Activated CD4-positive, alpha-beta T cell treated with anti-CD3 and anti-CD28 coated beads for 36 hours (primary cell): ENCODE measurements at regions not wholly inside any gene's neighbourhood (a gene's known extent, or its start where the extent isn't known, plus 50 kb on each side); places are given as distances from the start of the nearest gene placed in this dataset.

ENCODE experiments used
- ATAC-seq: fragments of 200-7000 bp; cut with Tn5 transposase; one replicate; pipeline ENCODE4 v1.10.0; 2021; ENCODE audit warnings: mild to moderate bottlenecking, moderate library complexity
- CTCF ChIA-PET: fragments of 350-600 bp; sonication (Branson Sonifier 250); formaldehyde crosslinking; loops from one replicate; lab custom pipeline; 2021; ENCODE audit warnings: antibody characterized with exemption; lab: Charles Lee
- POLR2A ChIA-PET: fragments of 350-600 bp; sonication (Branson Sonifier 250); formaldehyde crosslinking; loops from one replicate; lab custom pipeline; 2021; ENCODE audit warnings: antibody characterized with exemption, inconsistent platforms; lab: Charles Lee
- DNase-seq: peaks from one replicate; pipeline ENCODE4 v3.0.0-alpha.2; 2020
- H3K27ac Mint-ChIP-seq: one replicate; pipeline ENCODE4 v1.8.0; 2021; ENCODE audit warnings: mixed read lengths
- H3K27me3 Mint-ChIP-seq: one replicate; pipeline ENCODE4 v1.8.0; 2021; ENCODE audit warnings: mixed read lengths
- H3K36me3 Mint-ChIP-seq: one replicate; pipeline ENCODE4 v1.8.0; 2021; ENCODE audit warnings: low read depth, mixed read lengths
- H3K4me1 Mint-ChIP-seq: one replicate; pipeline ENCODE4 v1.8.0; 2021; ENCODE audit warnings: mixed read lengths
- H3K4me3 Mint-ChIP-seq: one replicate; pipeline ENCODE4 v1.8.0; 2021; ENCODE audit warnings: mild to moderate bottlenecking, moderate library complexity, mixed read lengths
- H3K9me3 Mint-ChIP-seq: one replicate; pipeline ENCODE4 v1.8.0; 2021; ENCODE audit warnings: low read depth, mixed read lengths
- intact Hi-C, 2 experiments: fragments of 100-400 bp; cut with DNase I in 1 of 2; cut with micrococcal nuclease in 1 of 2; formaldehyde crosslinking; loops; one replicate each; pipeline versions ENCODE4 v1.14.2 to v1.15.1; 2022 to 2024; cut with DNase I, micrococcal nuclease

DNA sequence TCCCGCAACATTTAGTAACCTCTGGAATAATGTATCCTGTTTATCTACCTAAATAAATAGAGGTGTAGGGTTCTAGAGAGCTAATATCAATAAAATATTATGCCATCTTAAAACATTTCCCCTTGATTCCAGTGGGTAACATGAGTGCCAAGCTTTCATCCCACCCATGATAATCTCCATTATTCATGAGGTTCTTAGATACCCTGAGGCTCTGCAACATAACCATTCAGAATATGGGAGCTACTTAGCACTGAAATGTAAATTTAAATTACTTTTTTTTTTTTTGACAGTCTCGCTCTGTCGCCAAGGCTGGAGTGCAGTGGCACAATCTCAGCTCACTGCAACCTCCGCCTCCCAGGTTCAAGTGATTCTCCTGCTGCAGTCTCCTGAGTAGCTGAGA lies 832.7 kb downstream of the BRINP3 start:
- peaks cover 9% of the 10 kb centered on the region for H3K9me3 Mint-ChIP-seq
- no peaks in the 10 kb centered on the region for H3K4me1 Mint-ChIP-seq
- H3K27ac Mint-ChIP-seq: no peak overlapping the region
- intact Hi-C loops: no loop called here
- POLR2A ChIA-PET: no interaction called here
- H3K36me3 Mint-ChIP-seq: no peaks in the 10 kb centered on the region
- no peak overlapping the region for H3K4me3 Mint-ChIP-seq
- ATAC-seq (no peak), DNase-seq (no peak)
- no peaks in the 10 kb centered on the region for H3K27me3 Mint-ChIP-seq
- CTCF ChIA-PET: no interaction called here

DNA sequence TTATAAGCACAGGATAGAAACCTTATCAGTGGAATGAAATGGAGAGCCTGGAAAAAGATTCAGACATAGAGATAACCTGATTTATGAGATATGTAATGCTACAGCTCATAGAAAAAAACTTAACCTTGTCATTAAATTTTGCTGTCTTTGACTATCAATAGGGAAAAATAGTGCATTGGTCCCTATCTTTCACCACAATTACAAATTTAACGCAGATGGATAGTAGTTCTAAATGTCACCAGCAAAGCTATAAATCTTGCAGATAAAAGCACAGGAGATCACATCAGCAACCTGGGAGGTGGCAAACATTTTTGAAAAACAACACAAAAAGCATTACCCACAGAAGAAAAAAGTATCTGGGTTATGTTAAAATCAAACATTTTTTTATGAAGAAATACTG lies 831.6 kb downstream of the BRINP3 start:
- H3K27ac Mint-ChIP-seq: no peak overlapping the region
- intact Hi-C loops: no loop called here
- CTCF ChIA-PET: no interaction called here
- POLR2A ChIA-PET: no interaction called here
- H3K36me3 Mint-ChIP-seq: no peaks in the 10 kb centered on the region
- no peak overlapping the region for H3K4me3 Mint-ChIP-seq
- H3K27me3 Mint-ChIP-seq: no peaks in the 10 kb centered on the region
- H3K4me1 Mint-ChIP-seq: no peaks in the 10 kb centered on the region
- peaks cover 9% of the 10 kb centered on the region for H3K9me3 Mint-ChIP-seq
- DNase-seq: no peak
- ATAC-seq: no peak

DNA sequence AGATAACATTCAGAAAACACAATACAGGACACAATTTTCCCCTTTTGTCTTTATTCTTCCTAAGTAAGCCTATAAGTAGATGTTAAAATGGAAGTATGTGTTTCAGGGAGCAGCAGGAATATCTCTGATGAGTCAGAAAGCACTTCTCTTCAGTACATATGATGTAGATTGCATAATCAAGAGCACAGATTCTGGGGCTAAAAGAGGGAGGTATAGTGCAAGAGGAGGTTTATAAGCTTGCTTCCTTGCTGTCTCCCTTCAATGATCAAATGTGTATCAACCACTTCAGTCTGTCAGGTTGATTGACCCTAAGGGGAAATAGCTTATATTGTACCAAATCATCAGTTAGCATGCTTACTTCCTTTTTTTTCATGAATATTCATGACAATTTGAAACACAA lies 822.8 kb downstream of the BRINP3 start:
- Mint-ChIP-seq H3K27me3 (no peaks in the 10 kb centered on the region), H3K9me3 (peaks cover 4% of the 10 kb centered on the region), H3K27ac (no peak overlapping the region), H3K4me1 (no peaks in the 10 kb centered on the region), H3K36me3 (no peaks in the 10 kb centered on the region), H3K4me3 (no peak overlapping the region)
- ATAC-seq: no peak
- POLR2A ChIA-PET: no interaction called here
- no peak for DNase-seq
- intact Hi-C loops: no loop called here
- CTCF ChIA-PET: no interaction called here

DNA sequence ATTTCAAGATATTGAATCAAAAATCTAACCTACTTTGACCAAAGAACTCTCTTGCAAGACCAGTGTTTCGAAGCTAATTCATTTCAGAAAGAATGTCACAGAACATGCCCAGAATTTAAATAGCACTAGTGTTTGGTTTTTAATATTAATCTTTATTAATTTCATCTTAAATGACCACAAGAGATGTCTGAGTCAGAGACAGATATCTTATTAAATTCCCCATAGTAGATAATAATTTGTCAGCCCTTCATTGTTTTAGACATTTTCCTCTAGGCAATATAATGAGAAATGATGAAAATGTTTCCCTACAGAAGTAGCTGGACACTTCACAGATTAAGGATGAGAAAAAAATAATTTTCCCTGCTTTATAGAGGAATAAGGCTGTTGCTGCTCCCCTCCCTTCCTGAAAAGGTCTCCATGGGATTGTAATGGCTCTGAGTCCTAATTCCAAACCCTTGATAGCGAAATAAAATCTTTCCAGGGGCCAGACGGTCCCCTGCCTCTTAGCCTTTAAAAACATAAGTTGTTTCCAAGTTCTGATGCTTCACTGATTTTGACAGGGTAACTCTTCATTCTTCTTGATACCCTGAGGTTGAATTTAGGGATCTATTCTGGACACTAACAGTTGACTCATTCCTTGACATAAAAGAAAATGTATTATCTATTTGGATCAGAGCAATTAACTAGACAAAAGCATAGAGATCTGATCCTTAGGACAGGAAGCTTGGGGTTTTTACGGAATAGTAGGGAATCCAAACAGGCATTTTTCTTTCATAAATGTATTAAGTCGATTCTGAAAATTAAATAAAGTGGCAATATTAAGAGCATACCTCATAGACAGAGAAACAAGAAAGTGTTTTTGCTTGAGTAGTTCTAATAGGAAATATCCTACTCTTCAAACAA lies 820.8 kb downstream of the BRINP3 start:
- Mint-ChIP-seq H3K4me3 (no peak overlapping the region), H3K9me3 (peaks cover 4% of the 10 kb centered on the region), H3K4me1 (no peaks in the 10 kb centered on the region), H3K27me3 (no peaks in the 10 kb centered on the region), H3K27ac (no peak overlapping the region), H3K36me3 (no peaks in the 10 kb centered on the region)
- ATAC-seq: no peak
- POLR2A ChIA-PET: no interaction called here
- no peak for DNase-seq
- CTCF ChIA-PET: no interaction called here
- intact Hi-C loops: no loop called here

DNA sequence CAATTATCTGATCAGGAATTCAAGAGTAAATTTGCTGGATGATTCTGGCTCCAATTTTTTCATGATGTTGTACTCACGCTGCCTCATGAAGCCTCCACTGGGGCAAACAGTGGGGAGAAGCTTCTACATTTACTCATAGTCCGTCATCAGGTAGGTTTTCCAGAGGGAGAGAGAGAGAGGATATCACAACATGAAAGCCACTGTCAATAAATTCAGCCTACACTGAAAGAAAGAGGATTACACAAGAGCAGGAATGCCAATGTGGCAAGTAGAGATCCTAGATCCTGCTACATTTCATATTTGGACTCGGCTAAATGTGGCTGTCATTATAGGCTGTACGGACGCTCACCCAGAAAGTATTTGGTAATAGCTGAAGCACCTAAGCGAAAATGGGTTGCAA lies 819.9 kb downstream of the BRINP3 start:
- Mint-ChIP-seq H3K27ac (no peak overlapping the region), H3K4me3 (no peak overlapping the region), H3K27me3 (no peaks in the 10 kb centered on the region), H3K9me3 (peaks cover 6% of the 10 kb centered on the region), H3K4me1 (no peaks in the 10 kb centered on the region), H3K36me3 (no peaks in the 10 kb centered on the region)
- ATAC-seq (no peak), DNase-seq (no peak)
- CTCF ChIA-PET: no interaction called here
- POLR2A ChIA-PET: no interaction called here
- intact Hi-C loops: no loop called here

DNA sequence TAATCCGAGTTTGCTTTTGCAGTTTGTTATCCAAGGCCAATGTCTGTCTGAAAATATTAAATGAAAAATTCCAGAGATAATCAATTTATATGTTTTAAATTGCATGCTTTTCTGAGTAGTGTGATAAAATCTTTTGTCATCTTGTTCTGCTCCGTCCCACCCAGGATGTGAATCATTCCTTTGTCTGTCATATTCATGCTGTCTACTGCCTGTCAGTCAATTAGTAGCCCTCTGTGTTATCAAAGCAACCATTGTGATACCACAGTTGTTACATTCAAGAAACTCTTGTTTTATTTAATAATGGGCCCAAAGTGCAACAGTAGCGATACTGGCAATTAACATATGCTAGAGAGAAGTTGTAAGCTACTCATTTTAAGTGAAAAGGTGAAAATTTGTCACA lies 819.3 kb downstream of the BRINP3 start:
- Mint-ChIP-seq H3K4me1 (no peaks in the 10 kb centered on the region), H3K36me3 (no peaks in the 10 kb centered on the region), H3K27ac (no peak overlapping the region), H3K27me3 (no peaks in the 10 kb centered on the region), H3K9me3 (peaks cover 6% of the 10 kb centered on the region), H3K4me3 (no peak overlapping the region)
- intact Hi-C loops: no loop called here
- CTCF ChIA-PET: no interaction called here
- DNase-seq (no peak), ATAC-seq (no peak)
- POLR2A ChIA-PET: no interaction called here

DNA sequence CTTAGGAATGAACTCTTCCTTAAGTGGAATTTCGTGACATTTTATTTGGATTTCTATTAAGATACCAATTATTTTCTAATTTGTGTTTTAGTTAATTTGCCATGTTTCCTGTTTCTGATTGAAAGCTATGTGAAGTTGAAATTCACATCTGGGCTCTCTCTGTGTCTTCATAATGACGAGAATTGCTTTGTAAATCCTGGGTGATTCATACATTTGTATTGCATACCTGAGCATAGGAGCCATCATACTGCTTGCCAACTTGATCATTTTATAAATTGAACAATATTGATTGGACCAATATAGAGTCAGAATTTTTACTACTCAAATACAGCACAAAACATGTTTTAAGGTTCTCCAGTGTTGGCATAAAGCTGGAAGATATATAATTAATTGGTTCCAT lies 817.9 kb downstream of the BRINP3 start:
- ChIA-PET POLR2A (no interaction called here), CTCF (interaction anchor here (0.7 kb wide), 1 partner anchor 739 kb away, joined by 3 read pairs; no protein-coding TSS in a partner anchor)
- Mint-ChIP-seq H3K4me1 (no peaks in the 10 kb centered on the region), H3K36me3 (no peaks in the 10 kb centered on the region), H3K4me3 (no peak overlapping the region), H3K27me3 (no peaks in the 10 kb centered on the region), H3K27ac (no peak overlapping the region), H3K9me3 (peaks cover 5% of the 10 kb centered on the region)
- ATAC-seq (no peak), DNase-seq (no peak)
- intact Hi-C loops: no loop called here

DNA sequence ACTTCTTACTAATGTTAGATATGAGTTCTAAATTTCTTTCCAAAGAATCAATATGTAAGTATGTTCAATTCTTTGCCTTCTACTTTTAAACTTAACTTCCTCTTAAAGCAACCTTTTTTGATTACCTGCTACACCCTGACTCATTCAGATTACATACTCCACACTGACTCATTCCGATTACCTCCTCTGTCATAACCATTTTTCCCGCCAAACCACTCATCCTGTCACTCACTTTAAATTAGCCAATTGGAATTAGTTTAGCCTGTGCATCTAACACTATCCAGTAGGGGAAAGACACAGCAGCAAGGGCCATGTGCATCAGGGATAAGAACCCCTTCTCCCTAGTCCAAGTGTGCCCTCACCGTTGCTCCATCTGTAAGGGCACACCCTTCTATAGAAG lies 815.5 kb downstream of the BRINP3 start:
- POLR2A ChIA-PET: no interaction called here
- ATAC-seq: no peak
- CTCF ChIA-PET: no interaction called here
- H3K27me3 Mint-ChIP-seq: no peaks in the 10 kb centered on the region
- intact Hi-C loops: no loop called here
- peaks cover 7% of the 10 kb centered on the region for H3K9me3 Mint-ChIP-seq
- H3K27ac Mint-ChIP-seq: no peak overlapping the region
- no peaks in the 10 kb centered on the region for H3K36me3 Mint-ChIP-seq
- no peak overlapping the region for H3K4me3 Mint-ChIP-seq
- H3K4me1 Mint-ChIP-seq: no peaks in the 10 kb centered on the region
- no peak for DNase-seq

DNA sequence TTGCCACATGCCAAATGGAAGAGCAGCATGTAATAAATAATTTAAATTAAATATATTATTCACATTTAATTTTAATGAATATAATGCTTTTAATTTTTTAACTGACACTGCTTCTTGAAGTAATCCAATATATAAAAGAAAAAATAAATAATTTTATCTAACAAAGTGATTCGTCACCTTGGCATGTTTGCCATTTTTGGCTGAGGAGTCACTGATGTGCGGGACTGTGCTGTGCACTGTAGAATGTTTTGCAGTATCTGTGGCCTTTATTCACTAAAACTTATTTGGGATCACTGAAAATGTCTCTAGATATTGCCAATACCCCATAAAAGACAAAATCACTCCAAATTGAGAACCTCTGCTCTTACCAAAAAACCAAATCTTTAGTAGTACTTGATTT lies 807.8 kb downstream of the BRINP3 start:
- Mint-ChIP-seq H3K27ac (no peak overlapping the region), H3K27me3 (no peaks in the 10 kb centered on the region), H3K4me3 (no peak overlapping the region), H3K4me1 (no peaks in the 10 kb centered on the region), H3K36me3 (no peaks in the 10 kb centered on the region), H3K9me3 (peaks cover 12% of the 10 kb centered on the region)
- DNase-seq (no peak), ATAC-seq (no peak)
- intact Hi-C loops: no loop called here
- ChIA-PET CTCF (no interaction called here), POLR2A (no interaction called here)

DNA sequence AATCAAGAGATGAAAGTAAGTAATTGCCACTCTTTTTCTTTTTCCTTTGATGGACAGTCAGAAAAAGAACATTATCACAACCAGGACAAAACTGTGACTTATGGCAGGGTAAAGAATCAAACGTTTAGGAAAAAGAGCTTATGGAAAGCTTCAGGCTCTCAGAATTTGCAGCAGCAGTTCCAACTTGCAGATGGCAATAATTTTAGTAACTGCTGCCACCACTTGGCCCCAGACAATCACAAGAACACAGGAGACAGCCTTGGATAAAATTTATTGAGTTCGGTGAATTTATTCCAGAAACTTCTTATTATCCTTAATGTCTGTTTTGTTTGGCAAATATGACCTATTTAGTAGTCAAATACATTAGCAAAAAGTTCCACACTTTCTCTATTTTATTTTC lies 804.4 kb downstream of the BRINP3 start:
- H3K9me3 Mint-ChIP-seq: peaks cover 7% of the 10 kb centered on the region
- CTCF ChIA-PET: no interaction called here
- ATAC-seq (no peak), DNase-seq (no peak)
- no peak overlapping the region for H3K4me3 Mint-ChIP-seq
- H3K27me3 Mint-ChIP-seq: no peaks in the 10 kb centered on the region
- intact Hi-C loops: no loop called here
- POLR2A ChIA-PET: no interaction called here
- no peak overlapping the region for H3K27ac Mint-ChIP-seq
- H3K36me3 Mint-ChIP-seq: no peaks in the 10 kb centered on the region
- no peaks in the 10 kb centered on the region for H3K4me1 Mint-ChIP-seq

DNA sequence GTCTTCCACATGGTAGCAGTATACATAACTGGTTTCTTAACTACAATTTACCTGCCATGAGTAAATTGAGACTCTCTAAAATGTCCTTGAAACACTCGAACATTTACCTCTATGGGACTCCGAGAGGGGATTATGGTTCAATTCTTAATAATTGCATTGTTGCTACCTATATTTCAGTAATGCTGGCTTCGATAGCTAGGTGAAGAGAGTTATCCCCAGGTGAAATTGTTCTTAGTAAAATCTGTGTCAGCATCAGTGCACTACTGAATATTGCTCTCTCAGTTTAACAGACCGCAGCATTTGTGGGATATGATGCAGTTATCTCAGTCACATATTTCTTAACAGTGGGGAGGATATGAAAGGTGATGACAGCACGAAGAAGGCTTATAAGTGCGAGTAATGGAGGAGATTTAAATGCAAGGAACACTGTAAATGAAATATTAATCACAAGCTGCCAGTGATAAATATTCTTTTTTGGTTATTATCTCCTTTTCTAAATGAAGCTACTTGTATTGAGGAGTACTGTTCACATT lies 801.9 kb downstream of the BRINP3 start:
- intact Hi-C loops: no loop called here
- H3K27me3 Mint-ChIP-seq: no peaks in the 10 kb centered on the region
- H3K27ac Mint-ChIP-seq: no peak overlapping the region
- ChIA-PET CTCF (no interaction called here), POLR2A (no interaction called here)
- H3K9me3 Mint-ChIP-seq: no peaks in the 10 kb centered on the region
- DNase-seq (no peak), ATAC-seq (no peak)
- no peaks in the 10 kb centered on the region for H3K4me1 Mint-ChIP-seq
- H3K4me3 Mint-ChIP-seq: no peak overlapping the region
- no peaks in the 10 kb centered on the region for H3K36me3 Mint-ChIP-seq

DNA sequence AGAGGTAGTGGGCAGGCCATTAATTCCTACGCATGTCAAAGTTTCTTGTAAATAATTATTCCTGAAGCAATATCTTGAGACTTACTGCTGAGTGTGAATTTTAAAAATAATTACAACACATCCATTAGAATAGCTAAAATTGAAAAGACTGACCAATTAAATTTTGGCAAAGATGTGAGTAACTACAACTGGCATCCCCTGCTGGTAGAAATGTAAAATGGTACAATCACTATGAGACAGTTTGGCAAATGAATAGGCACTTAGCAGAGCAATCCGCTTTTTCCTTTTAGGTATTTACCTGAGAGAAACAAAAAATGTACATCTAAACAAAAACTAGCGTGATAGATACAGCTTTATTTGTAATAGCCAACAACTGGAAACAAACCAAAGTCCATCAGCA lies 798.9 kb downstream of the BRINP3 start:
- intact Hi-C loops: no loop called here
- Mint-ChIP-seq H3K4me1 (no peaks in the 10 kb centered on the region), H3K27me3 (no peaks in the 10 kb centered on the region), H3K9me3 (no peaks in the 10 kb centered on the region), H3K36me3 (no peaks in the 10 kb centered on the region), H3K4me3 (no peak overlapping the region), H3K27ac (no peak overlapping the region)
- ChIA-PET POLR2A (no interaction called here), CTCF (no interaction called here)
- no peak for DNase-seq
- ATAC-seq: no peak
